GM18861 (cell line): ENCODE measurements at regions not wholly inside any gene's neighbourhood (a gene's known extent, or its start where the extent isn't known, plus 50 kb on each side); places are given as distances from the start of the nearest gene placed in this dataset.

Experiments used
- ATAC-seq: cut with Tn5 transposase; IDR thresholded peaks from one replicate; pipeline ENCODE4 v1.9.1; 2021; ENCODE audit not compliant: unreplicated experiment

- no peak for ATAC-seq
Observed at GRCh38 chr9:129321286-129322021, 143.4 kb upstream of the IER5L start.

- peak; percentile 80 for ATAC-seq
Observed at GRCh38 chr9:129320575-129321285, 142.7 kb upstream of the IER5L start.

- no peak for ATAC-seq
Observed at GRCh38 chr9:129319938-129320481, 141.9 kb upstream of the IER5L start.

GRCh38 chr9:129319076-129319937, 141.2 kb upstream of the IER5L start:
- no peak for ATAC-seq

GRCh38 chr9:129318121-129319075, 140.3 kb upstream of the IER5L start:
- ATAC-seq, result no peak

- no peak for ATAC-seq
Observed at GRCh38 chr9:129317179-129318011, 139.3 kb upstream of the IER5L start.

GRCh38 chr9:129316281-129317030, 138.4 kb upstream of the IER5L start:
- ATAC-seq, result no peak

GRCh38 chr9:129313331-129313955, 135.4 kb upstream of the IER5L start:
- no peak for ATAC-seq

GRCh38 chr9:129312251-129313122, 134.4 kb upstream of the IER5L start:
- no peak for ATAC-seq

GRCh38 chr9:129311643-129312042, 133.6 kb upstream of the IER5L start:
- ATAC-seq, result no peak

GRCh38 chr9:129310666-129311350, 132.7 kb upstream of the IER5L start:
- ATAC-seq, result no peak

- ATAC-seq, result no peak
Observed at GRCh38 chr9:129309906-129310305, 131.8 kb upstream of the IER5L start.

- no peak for ATAC-seq
Observed at GRCh38 chr9:129309041-129309430, 131.0 kb upstream of the IER5L start.

GRCh38 chr9:129307227-129307970, 129.3 kb upstream of the IER5L start:
- ATAC-seq, result no peak

- ATAC-seq, result no peak
Observed at GRCh38 chr9:129306318-129306973, 128.4 kb upstream of the IER5L start.
